GM19452 (cell line): ENCODE measurements at regions not wholly inside any gene's neighbourhood (a gene's known extent, or its start where the extent isn't known, plus 50 kb on each side); places are given as distances from the start of the nearest gene placed in this dataset.
"Not testable (repeated sequence)": the region's sequence is repeated elsewhere in the genome, so short reads cannot be mapped to it uniquely, and the experiment has no call there.

Experiments used
- ATAC-seq: cut with Tn5 transposase; IDR thresholded peaks from one replicate; pipeline ENCODE4 v1.9.1; 2021; ENCODE audit not compliant: unreplicated experiment

DNA sequence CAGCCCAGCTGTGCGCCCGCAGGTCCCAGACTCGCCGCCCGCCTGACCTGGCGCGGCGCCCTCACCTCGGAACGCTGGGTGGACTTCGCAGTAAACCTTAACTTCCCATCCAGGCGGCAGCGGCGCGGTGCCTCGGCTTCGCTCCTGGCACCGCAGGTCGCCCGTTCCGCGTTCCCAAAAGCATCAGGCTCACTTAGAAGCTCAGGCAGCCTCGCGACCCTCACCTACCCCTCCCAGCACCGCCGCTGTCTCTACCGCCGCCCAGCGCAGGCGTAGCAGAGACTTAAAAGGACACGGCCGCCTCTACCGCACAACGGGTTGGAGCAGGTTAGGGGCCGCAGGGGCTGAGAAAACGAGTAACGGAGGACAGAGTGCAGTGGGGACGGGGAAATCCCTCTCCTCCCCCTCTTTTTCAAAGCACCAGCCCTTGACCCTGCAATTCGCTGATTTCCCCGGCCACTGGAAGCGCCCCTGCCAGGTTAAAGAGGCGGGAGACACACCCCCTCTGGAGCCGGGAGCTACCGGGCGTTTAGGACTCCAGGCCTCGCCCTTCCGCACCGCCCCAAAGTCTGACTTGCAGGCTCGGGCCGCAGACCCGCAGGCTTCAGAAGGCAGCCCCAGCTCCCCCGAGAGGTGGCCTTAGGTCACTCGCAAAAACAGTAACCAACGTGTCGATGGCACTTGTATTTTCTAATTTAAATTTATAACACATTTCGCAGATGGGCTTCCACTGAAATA lies 328.5 kb downstream of the FAM72C start:
- ATAC-seq: no peak

DNA sequence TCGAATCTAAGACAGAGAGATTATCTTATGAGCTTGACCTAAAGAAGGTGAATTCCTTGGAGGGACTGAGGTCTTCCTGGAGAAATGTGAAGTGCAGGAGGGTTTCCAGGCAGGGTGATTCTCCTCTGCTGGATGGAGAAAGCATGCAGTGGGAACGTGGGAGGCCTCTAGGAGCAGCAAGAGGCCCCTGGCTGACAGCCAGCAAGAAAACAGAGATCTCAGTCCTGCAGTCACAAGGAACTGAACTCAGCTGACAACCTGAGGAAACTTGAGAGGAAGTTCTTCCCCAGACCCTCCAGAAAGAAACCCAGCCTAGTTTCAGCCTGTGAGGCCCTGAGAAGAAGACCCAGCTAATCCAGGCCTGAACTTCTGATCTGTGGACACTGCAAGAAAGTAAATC lies 345.9 kb downstream of the FAM72C start:
- no peak for ATAC-seq

DNA sequence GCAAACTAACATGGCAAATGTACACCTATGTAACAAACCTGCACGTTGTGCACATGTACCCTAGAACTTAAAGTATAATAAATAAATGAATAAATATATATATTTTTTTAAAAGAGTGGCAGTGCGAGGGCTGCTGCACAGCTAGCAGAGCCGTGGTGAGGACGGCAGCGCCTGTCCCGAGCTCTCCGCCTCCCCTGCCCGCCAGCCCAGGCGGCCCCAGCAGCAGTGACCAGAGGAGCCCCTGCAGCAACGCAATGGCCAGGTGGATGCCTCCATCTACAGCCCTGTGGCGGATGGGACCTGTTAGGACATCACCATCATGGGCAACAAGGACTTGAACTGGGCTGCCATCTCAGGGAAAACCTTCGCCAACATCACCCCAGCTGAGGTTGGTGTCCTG lies 351.9 kb downstream of the FAM72C start:
- no peak for ATAC-seq

DNA sequence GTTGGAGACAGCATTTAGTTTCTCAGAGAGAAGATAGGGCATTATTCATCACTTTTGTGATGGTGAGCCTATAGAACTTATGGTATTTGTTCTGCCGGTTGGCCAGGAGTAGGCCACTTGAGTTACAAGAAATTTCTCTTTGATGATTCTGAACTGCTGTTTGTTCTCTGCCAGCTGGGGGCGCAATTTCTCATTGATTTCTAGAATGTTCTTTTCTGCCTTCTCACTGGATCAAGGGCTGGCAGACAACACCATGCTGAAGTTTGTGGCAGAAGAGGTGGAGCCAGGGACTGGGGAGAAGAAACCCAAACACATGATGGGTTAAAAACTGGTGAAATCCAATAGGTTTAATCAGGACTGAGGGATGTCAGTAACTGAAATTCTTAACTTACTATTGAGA lies 360.6 kb downstream of the FAM72C start:
- no peak for ATAC-seq

DNA sequence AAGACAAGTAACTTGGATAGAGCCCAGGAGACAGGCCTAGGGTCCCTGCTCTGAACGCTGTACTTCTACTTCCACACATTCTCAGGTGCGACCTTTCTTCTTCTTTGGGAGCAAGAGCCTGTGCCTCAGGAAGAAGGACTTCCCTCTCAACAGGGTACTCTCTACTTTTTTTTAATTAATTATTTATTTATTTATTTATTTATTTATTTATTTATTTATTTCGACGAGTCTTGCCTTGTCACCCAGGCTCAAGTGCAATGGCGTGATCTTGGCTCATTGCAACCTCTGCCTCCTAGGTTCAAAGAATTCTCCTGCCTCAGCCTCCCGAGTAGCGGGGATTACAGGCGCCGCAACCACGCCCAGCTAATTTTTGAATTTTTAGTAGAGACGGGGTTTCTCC lies 361.6 kb downstream of the FAM72C start:
- no peak for ATAC-seq

DNA sequence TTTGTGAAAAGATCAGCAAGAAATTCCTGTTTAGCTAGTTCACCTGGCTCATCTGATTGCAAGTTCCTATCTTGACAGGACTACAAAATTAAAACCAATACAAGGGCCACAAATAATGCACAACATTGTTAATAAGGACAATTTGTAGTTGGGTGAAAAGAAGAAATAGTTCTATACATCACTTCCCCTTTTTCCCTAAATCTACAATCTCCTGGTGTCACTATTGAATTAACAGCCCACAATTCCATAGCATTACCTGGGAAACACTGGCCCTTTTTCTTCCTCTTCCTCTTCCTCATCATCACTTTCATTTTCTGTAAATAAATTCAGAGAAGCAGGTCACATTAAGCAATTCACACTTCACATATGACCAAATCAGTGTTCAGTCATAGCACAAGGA lies 366.9 kb downstream of the FAM72C start:
- ATAC-seq: no peak

DNA sequence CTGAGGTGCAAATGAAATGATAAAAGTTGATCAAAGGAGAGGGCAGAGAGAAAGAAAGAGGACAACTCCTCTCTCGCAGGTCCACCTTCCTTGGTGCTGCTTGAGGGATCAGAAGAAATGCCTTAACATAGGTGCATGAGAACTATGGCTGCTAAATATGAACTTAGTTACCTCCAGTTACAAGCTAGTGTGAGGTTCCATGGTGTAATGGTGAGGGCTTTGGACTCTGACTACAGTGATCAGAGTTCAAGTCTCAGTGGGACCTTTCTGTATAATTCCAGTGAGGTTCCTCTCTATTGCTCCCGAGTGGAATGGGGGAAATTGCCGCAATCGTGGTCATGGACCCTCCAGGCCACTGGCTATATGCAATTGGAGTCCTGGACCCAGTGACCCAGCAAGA lies 387.3 kb downstream of the FAM72C start:
- no peak for ATAC-seq

DNA sequence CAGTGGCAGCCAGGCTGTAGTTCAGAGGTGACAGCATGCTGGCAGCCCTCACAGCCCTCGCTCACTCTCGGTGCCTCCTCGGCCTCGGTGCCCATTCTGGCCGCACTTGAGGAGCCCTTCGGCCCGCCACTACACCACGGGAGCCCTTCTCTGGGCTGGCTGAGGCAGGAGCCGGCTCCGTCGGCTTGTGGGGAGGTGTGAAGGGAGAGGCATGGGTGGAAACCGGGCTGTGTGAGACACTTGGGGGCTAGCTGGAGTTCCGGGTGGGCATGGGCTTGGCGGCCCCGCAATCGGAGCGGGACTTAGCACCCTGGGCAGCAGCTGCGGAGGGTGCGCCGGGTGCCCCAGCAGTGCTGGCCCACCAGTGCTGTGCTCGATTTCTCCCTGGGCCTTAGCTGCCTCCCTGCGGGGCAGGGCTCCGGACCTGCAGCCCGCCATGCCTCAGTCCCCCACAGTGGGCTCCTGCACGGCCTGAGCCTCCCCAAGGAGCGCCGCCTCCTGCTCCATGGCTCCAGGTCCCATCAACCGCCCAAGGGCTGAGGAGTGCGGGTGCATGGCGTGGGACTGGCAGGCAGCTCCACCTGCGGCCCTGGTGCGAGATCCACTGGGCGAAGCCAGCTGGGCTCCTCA lies 396.8 kb downstream of the FAM72C start:
- ATAC-seq: no peak

DNA sequence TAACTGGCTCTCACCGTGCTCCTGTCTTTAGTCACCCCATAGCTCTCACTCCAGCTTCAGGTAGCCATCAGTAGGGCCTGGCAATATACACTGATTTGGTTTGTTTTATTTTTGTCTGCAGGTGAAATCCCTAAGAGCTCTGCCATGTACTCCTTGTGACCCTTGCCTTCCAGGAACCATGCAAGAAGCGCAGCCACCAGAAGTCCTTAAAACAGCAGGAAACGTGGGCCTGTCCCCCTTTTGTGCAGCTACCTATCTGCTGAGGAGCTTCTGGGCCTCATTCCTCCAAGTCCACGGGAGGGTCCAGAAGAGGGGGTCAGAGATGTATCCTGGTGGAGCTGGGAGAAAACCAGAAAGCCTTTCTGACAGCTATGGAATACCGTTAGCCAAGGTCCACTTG lies 399.1 kb downstream of the FAM72C start:
- ATAC-seq: not testable (repeated sequence)

DNA sequence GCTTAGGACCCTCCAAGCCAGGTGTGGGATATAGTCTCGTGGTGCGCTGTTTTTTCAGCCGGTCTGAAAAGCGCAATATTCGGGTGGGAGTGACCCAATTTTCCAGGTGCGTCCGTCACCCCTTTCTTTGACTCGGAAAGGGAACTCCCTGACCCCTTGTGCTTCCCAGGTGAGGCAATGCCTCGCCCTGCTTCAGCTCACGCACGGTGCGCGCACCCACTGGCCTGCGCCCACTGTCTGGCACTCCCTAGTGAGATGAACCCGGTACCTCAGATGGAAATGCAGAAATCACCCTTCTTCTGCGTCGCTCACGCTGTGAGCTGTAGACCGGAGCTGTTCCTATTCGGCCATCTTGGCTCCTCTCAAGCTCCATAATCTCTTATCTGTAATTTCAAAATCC lies 408.0 kb downstream of the FAM72C start:
- ATAC-seq: not testable (repeated sequence)

DNA sequence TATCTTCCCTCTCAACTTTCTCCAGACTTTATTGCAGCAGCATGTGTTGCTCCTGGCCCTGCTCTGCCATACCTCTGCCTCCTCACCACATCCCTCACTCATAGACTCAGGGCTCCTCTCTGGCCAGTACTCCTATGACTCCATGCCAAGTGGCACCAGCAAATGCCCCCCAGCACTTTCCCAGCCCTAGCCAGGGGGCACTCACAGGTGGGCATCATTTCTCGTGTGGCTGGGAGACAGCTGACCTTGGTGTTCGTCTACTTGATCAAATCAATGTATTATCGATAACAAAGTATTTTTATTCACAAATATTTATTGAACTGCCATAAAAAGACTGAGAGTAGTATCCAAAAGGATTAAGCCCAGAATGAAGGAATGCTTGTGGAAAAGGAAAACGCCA lies 418.2 kb downstream of the FAM72C start:
- ATAC-seq: no peak

DNA sequence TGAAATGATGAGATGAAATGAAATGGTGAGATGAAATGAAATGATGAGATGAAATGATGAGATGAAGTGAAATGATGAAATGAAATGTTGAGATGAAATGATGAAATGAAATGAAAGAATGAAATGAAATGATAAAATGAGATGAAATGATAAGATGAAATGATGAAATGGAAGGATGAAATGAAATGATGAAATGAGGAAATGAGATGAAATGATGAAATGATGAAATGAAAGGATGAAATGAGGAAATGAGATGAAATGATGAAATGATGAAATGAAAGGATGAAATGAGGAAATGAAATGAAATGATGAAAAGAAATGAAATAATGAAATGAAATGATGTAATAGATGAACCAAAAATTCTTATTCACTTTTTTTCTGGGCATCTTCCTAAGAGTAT lies 467.1 kb downstream of the FAM72C start:
- ATAC-seq: not testable (repeated sequence)

DNA sequence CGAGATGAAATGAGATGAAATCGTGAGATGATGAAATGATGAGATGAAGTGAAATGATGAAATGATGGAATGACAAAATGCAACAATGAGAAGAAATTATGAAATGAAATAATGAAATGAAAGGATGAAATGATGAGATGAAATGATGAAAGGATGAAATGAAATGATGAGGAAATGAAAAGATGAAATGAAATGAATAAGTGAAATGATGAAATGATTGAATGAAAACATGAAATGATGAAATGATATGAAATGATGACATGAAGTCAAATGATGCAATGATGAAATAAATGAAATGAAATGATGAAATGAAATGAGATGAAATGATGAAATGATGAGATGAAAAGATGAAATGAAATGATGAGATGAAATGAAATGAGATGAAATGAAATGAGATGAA lies 467.7 kb downstream of the FAM72C start:
- ATAC-seq: not testable (repeated sequence)

DNA sequence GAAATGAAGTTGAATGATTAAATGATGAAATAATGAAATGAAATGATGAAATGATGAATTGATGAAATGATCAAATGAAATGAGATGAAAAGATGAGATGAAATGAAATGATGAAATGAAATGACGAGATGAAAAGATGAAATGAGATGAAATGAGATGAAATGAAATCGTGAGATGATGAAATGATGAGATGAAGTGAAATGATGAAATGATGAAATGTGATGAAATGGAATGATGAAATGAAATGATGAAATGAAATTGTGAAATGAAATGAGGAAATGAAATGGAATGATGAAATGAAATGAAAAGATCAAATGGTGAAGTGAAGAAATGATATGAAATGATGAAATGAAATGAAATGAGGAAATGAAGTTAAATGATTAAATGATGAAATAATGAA lies 468.7 kb downstream of the FAM72C start:
- ATAC-seq: not testable (repeated sequence)

DNA sequence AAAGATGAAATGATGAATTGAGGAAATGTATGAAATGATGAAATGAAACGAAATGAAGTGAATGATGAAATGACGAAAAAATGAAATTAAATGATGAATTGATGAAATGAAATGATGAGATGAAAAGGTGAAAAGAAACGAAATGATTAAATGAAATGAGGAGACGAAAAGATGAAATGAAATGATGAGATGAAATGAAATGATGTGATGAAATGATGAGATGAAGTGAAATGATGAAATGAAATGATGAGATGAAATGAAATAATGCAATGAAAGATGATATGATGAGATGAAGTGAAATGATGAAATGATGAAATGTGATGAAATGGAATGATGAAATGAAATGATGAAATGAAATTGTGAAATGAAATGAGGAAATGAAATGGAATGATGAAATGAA lies 469.7 kb downstream of the FAM72C start:
- ATAC-seq: not testable (repeated sequence)

DNA sequence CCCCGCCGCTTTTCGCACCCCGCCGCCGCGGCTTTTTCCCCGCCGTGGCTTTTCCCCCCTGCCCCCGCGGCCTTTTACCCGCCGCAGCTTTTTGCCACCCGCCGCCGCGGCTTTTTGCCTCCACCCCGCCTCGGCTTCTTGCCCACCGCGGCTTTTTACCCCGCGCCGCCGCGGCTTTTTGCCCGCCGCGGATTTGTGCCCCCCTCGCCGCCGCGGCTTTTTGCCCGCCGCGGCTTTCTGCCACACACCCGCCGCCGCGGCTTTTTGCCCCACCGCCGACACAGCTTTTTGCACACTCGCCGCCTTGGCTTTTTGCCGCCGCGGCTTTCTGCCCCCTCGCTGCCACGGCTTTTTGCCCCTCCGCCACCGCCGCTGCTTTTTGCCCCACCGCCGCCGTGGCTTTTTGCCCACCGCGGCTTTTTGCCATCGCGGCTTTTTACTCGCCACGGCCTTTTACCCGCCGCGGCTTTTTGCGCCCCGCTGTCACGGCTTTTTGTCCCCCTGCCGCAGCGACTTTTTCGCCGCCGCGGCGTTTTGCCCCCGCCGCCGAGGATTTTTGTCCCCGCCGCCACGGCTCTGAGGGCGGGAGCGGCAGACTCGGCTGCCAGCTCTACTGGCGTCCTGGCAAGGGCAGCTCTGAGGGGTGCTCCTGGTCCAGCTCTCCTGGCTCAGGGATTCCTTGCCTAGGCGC lies 473.6 kb downstream of the FAM72C start:
- not testable (repeated sequence) for ATAC-seq

DNA sequence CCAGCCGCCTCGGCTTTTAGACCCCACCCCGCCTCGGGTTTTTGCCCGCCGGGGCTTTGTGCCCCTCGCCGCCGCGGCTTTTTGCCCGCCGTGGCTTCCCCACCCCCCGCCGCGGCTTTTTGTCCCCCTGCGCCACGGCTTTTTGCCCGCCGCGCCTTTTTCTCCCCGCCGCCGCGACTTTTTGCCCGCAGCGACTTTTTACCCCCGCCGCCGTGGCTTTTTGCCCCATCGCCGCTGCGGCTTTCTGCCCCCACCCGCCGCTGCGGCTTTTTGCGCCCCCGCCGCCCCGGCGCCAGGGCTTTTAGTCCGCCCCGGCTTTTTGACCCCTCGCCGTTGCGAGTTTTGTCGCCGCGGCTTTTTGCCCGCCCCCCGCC lies 474.4 kb downstream of the FAM72C start:
- ATAC-seq: no peak

DNA sequence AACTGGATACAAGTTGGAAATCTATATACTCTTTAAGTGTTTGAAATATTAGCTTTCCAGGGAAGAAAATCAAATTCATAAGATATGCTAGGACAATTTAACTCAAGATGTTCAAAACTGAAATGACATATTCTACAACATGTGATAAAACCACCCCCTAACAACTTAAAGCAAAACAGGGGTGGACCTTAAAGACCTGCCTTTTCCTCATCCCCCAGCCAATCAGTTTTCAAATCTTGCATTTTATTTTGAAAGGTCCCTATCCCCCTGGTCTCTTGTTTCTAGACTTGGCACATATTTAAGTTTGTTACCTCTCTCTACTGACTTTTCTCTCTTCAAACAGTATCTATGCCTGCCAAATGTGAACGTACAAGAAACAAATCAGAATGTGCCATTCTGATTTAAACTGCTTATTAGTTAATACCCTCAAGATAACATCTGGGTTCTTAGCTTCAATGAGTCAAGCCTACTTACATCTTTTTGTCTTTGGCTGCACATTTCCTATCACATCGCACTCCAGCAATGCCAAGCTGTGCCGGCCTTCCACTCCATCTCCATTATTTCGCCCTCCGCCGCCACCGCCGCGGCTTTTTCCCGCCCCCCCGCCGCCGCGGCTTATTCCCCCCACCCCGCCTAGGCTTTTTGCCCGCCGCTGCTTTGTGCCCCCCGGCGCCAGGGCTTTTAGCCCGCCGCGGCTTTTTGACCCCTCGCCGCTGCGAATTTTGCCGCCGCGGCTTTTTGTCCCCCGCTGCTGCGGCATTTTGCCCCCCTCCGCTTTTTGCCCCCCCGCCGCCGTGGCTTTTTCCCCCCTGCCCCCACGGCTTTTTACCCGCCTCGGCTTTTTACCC lies 475.0 kb downstream of the FAM72C start:
- ATAC-seq: not testable (repeated sequence)
